ENCODE measurements at regions not wholly inside any gene's neighbourhood (a gene's known extent, or its start where the extent isn't known, plus 50 kb on each side); places are given as distances from the start of the nearest gene placed in this dataset.

DNA sequence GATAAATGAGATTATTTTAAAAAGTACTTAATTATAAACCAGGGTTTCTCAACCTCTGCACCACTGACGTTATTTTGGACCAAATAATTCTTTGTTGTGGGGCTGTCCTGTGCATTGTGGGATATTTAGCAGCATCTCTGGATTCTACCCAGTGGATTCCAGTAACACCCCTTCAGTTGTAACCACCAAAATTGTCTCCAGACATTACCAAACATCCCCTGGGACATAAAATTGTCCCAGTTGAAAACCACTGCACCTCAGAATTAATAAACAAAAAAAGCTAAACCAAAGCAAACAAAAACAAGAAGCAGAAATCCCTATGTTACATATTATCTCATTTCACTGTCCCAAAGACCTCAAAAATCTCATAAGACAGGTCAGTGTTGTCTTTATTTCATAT, 54.2 kb upstream of the GIMD1 start:
- FAIRE-seq = no peak

DNA sequence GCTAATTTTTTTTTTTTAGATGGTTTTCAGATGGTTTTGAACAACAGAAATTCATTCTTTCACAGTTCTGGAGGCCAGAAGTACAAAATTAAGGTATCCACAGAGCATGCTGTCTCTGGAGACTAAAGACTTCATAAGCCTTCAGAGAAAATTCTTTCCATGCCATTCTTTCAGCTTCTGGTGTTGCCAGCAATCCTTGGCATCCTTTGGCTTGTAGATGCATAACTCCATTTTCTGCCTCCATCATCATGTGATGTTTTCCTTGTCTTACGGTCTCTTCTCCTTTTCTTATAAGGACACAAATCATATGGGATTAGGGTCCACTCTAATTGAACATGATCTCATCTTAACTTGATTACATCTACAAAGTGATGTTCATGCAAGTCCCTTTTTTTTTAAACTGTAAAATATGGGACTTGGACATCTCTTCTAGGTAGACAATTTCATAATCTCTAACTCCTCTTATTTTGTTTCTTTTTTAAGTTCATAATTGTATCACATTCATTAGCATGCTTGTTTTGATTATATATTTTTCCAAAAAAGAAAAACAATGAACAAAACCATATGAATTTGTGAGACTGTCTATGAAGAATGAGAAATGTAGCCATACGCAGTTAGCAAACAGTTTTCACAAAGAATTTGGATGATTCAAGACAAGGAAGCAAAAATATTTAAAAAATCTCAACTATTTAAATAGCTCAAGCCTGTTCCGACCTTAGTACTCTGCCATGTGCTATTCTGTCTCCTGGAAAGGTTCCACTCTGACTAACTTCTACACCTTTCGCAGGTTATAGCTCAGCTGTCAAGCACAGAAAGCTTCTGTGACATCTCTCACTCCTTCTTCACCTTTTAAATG, 53.1 kb upstream of the GIMD1 start:
- no peak for FAIRE-seq

DNA sequence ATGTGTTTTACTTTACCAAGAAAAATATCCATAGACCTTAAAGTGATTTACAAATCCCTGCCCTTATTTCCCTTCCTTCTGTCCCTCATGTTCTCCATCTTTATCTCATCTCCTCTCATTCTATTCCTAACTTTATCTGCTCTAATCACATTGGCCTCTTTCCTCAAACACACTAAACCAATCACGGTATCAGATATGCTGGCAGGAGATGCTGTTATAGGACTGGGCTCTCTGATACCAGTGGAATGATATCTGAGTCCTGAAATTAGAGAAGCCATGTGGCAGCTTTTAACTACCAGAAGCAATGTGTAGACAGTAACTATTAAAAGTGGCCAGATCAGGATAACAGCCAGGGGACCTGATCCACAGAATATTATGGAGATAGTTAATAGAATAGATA, 49.9 kb upstream of the GIMD1 start:
- FAIRE-seq = no peak
